ENCODE measurements at regions not wholly inside any gene's neighbourhood (a gene's known extent, or its start where the extent isn't known, plus 50 kb on each side); places are given as distances from the start of the nearest gene placed in this dataset.

DNA sequence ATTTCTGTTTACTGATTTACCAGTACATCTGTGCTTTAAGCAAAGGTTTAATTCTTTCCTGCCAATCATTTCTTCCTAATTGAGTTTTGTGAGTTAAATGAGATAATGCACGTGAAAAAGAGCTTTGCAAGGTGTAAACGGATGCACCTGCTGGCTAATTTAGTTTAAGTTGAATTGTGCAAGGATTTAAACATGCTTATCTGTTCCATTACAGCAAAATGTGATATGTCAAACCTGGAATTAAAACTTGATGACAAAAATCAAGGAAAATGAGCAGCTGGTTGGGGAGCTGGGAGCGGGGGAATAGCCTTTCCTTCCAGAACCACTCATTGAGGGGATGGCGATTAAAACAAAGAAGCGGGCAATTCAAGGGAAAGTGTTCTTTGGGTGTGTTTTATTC is 155.0 kb upstream of the CTTNBP2 start:
- DNase-seq = no peak

DNA sequence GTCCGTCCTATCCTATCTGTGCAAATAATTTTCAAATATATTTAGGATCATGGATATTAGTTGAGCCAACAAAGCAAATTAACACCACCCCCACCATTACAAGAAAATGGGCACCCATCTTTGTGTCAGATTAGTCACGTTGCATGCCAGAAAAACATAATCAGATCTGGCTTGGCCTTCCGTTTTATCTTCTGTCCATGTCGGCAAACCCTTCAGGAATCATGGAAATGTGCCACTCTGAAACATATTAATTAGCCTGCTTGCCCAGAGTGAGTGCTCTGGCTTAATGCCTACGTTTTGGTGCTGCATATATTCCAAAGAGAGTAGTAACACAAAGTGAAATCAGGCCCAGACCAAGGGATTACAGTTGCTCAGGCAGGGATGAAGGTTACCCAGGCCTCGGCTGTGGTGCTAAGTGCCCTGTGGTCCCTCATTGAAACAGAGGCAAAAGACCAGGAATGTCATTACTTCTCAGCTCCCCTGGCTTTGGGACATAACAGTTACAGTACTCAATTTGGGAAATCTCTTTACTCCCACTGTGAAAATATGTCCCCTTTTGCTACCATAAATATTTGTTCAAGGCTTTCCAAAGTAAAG is 154.0 kb upstream of the LSM8 start:
- no peak for DNase-seq

DNA sequence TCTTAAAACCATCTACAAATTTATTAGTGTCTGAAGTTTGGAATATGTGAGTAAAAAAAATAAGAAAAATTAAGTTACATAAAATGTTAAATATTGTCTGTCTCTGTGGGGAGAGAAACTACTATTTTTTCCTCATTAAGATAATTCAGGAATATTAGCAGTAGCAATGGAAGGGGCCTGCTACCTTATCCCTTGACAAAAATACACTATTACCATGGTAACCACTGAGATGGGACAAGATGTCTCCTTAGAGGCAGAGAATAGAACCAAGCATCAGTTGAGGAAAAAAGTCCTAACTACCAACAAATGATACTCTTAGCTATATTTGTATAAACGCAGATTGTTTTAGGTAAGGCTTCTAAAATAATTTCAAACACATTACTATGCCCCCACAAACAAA is 150.7 kb upstream of the LSM8 start:
- DNase-seq = no peak

DNA sequence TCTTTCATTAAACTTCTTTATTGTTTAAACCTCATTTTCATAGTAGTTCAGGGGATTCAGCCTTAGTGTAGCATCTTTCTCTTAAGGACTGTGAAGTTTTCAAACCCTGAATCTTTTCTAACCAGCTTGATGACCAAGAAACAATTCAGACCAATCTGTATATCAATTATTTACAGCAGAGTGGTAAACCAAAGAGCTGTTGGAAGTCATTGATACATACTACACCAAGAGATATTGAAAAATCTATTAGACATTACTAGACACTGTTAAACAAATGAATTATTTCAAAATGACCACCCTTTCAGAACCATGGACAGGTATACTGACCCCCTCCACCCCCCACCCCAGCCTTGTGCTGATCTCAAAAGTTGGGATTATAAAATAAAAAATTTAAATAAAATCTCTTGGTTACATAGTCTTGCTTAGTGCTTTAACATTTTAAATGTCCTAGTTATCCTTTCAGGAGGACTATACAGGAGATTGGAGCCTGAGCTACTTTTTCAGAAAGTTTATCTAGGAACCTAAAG is 143.9 kb upstream of the LSM8 start:
- DNase-seq = no peak

DNA sequence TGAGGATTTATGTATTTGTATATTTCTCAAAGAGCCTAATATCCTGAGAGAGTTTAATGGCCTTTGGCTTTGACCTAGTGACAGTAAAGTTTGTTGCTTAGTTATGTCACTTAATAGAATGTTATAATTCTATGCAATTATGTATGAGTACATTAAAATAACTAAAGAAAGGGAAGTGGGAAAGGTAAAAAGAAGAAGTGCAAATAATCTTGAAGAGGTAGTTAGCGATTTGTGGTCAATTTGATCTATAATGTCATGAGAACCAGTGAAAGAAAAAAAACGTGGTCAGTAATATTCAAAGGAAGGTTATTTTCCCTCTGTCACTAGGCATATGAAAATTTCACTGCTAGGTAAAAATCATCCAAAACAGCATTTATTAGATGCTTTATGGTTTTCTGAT is 143.4 kb upstream of the LSM8 start:
- DNase-seq = no peak

DNA sequence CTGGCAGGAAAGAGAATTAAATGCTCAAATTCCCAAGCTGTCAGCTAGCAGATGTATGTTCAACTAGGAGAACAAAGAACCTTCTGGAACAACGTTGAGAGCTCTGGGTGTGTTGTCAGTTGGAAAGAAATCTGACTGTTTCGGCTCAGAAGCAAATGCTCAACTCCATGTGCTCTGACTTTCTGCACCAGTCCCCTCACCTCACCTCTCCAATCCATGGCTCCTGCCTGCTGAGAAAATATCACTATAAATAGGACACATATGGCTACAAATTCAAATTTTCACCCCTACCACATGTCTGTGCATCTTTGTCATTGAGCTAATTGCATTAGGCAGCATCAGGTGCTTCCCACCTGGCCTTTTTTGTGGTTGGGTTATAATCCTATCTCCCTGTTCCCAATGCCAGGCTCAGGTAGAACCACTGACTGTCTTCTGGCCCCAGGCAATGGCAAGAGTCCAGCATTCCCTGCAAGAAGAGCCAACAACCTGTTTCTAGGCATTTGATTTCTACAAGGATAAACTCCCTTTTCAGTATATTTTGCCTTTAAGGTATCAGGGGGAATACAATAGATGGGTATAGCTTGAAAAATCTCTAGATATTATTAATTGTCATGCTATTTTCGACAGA is 142.6 kb upstream of the LSM8 start:
- no peak for DNase-seq

DNA sequence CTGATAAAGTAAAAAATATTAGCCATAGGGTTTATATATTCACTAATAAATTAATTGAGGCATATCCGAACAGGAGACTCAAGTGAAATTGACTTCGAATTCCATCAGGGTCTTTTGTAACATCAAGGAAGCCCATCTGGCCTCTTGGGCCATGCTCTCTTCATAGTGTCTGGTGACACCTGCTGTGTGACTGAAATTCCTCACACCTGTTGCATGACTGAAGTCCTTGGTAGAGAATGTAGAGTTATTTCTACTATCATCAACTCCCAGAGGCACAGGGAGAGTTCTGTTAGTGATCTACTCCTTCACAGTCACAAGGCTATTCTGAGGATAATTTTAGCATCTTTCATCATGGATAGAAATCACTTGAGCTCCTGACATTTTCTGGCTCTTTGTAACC is 138.3 kb upstream of the LSM8 start:
- DNase-seq = no peak

DNA sequence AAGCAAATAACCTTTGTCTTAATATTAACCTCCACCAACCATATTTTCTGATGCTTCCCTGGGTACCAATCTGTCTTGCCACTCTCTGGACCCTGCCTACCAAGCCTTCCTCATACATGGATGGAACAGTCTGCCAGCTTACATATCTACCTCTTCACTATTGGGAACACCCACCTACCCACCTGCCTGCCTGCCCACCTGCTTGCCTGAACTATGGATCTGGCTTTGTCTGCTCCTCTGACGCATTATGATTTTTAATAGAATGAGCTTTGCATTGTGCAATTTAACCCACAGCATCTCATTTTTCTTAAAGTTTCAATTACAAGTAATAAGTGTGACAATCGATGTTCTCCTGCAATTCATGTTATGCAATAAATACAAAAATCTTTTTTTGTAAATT is 137.9 kb upstream of the LSM8 start:
- DNase-seq = no peak

DNA sequence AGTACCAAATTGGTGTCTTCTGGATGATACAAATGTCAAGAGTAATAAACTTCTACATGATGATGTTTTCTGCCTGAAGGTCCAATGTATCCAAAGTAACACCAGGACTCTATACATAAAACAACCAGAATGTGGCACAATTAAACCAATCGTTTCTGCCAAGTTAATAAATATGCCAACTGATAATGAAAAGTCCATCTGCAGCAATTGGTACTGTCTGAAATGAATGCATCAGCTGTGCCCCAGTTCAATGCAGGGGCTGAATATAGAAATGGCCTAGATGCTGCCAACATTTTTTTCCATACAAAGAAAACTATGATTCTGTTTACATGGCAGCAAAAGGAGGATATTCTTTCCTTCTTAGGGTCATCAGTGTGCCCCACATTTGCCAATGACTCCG is 137.2 kb upstream of the LSM8 start:
- no peak for DNase-seq

DNA sequence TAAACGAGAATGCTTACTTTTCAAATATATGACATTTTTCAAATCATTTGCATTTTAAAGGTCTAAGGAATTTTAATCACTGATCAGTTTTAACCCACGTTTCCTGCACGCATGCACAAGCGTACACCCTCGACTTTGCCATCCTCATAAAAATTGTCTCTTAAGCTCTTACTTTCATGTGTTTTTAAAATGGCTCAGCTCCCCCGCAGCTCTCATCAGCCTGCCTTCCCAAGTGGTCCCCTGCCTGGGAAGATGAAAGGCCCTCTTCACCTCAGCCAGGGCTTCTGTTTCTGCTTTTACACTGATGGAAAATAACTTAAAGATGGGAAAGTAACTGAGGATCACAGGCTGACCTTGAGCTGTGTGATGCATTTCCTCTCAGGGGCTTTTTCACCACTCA is 131.6 kb upstream of the LSM8 start:
- DNase-seq = no peak

DNA sequence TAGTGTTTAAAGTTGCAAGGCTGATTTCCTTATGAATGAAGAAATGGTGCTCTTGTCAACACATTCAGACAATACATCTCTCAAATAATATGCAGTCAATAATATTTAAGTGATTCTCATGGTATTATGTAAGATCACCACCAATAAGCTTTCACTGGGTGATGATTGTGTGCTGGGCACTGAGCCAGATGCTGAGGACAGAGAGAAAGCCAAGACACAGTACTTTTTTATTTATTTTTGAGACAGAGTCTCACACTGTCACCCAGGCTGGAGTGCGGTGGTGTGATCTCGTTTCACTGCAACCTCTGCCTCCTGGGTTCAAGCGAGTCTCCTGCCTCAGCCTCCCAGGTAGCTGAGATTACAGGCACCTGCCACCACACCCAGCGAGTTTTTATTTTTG is 130.6 kb upstream of the LSM8 start:
- no peak for DNase-seq

DNA sequence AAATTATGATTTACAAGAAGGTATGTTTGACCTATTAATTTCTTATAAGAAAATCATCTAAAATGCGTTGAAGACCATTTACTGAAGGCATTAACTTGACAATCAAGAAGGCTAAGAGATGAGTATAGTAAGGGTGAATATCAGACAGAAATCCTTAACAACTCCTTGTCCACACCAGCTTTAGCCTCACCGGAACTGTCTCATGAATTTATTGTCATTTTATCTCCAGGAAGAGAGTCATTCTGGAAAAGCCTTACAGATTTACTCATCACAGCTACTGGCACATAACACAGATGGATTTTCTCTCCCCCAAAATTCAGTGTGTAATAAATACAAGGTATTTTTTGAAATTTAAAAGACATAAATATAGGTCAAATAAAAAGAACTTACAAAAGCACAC is 129.4 kb upstream of the LSM8 start:
- DNase-seq = no peak

DNA sequence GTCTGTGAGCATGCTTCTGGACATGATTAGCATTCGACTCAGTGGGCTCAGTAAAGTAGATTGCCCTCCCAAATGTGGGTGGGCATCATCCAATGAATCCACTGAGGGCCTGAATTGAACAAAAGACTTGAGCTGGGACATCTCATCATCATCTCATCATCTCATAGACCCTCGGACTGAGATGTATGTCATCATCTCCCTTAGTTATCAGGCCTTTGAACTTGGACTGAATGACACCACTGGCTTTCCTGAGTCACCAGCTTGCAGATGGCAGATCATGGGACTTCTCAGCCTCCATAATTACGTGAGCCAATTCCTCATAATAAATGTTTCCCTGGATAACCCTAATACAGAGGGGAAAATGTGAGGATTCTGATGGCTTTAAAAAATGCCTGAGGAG is 128.3 kb upstream of the LSM8 start:
- no peak for DNase-seq

DNA sequence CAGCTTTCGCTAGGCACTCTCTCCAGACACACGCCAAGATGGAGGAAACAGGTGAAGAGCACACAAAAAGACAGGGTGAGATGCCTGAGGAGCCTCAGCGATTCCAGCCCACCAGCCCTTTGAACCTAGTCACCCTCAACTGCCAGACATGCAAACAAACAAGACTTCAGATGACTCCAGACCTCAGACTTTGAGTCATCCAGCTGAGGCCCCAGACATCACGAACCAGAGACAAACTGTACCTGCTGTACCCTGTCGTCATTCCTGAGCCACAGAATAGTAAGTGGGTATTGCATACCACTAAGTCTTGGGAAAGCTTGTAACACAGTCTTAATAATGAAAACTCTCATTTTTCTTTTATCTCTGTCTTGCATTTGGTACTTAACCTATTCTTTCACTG is 126.6 kb upstream of the LSM8 start:
- no peak for DNase-seq

DNA sequence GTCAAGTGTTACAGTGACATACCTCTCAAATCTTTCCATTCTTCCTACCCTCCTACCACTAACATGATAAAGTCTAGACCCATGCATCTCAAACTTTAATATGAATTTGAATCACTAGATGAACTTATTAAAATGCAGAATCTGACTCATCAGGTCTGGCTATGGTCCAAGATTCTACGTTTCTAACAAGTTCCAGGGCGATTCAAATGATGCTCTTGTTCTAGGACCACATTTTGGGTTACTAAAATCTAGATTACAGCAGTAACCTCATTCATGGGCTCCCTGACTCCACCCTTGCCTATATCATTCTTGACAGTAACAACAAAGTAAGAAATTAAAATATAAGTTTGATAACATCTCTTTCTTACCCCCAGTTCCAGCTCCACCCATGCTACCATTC is 124.8 kb upstream of the LSM8 start:
- no peak for DNase-seq

DNA sequence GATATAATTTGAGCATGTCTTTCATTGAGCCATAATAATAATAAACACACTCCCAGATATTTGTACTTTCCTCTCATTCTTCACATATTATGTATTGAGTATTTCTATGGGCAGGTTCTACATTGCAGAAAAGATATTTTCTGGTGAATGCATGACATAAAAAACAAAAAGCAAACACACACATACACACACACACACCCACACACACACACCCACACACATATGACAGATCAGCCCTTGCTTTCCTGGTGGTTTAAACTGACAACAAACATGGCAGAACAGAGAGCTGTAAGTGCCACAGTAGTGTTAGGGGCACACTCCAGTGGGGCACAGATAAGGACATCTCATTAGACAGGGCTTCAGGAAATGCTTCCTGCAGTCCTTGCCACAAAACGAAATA is 123.3 kb upstream of the LSM8 start:
- no peak for DNase-seq

DNA sequence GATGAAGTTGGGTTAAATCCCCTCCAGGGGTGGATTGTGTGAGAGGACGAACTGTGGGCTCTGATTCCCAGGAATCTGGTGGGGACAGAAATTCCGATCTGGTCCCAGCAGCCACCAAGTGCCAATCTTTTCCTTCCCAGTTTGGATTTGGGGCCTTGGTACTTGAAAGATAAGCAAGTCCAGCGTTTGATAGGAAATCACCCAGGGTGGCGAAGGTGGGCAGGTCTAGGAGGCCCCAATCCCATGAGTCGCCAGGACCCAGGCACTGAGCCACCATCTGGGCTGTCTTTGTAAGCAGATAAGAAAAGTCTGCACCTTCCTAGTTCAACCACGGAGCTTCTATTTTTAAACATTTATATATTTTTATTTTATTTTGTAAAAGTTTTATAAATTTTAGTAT is 122.6 kb upstream of the LSM8 start:
- no peak for DNase-seq

DNA sequence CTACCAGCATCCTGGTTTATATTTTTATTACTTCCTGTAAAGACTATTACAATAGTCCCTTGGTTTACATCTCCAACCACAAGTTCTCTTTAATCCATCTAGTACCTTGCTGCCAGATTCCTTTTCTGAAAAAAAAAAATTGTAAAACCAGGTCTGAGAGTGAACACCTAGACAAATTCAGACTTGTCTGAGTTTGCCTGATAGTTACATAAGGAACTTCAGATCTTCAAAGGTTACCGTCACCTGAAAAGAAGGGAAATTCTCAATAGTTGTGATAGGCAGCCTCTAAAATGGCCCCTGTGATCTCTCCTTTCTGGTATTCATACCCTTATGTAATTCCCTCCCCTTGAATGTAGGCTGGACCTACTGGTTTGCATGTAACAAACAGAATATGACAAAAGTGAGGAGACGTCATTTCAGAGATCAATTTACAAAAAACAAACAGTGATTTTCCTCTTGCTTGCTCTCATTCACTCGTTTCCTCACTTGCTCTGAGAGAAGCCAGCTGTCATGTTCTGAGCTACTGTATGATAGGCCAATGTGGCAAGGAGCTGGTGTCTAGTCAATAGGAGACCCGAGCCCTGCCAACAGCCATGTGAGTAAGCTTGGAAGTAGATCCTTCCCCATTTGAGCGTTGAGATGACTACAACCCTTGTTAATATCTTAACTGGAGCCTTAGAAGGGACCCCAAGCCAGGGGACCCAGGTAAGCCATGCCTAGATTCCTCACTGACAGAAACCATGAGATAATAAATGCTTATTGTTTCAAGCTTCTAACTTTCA is 110.9 kb upstream of the LSM8 start:
- DNase-seq = no peak

DNA sequence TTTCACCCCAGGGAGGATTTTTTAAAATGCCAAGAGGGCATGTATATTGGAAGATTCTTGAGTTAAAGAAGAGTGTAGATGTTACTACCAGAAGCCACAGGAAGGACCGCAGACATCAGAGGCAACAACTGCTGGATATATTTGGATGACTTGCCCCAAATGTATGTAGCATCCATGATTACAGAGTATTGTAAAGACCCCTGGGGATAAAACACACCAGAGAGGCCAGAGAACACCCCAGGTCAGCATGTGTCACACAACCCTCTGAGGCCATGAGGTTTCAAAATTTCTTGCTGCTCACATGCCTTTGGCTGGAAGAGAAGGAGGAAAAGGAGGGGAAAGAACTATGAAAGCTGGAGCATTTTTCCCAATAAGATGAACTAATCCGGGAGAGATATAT is 108.0 kb upstream of the LSM8 start:
- DNase-seq = no peak

DNA sequence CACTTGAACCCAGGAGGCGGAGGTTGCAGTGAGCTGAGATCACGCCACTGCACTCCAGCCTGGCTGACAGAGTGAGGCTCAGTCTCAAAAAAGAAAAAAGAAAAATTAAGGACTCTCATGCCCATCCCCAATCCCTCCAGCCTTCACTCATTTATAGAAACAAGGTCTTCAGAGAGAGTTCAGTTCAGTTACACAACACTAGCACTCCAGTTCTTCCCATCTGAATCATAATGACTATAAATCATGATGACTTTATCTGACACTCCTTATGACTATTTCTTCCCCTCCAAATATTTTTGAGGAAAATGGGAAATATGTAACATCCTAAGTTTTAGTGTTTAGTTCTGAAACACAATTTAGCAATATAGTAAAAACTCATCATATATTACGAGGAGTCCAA is 107.4 kb upstream of the LSM8 start:
- no peak for DNase-seq

DNA sequence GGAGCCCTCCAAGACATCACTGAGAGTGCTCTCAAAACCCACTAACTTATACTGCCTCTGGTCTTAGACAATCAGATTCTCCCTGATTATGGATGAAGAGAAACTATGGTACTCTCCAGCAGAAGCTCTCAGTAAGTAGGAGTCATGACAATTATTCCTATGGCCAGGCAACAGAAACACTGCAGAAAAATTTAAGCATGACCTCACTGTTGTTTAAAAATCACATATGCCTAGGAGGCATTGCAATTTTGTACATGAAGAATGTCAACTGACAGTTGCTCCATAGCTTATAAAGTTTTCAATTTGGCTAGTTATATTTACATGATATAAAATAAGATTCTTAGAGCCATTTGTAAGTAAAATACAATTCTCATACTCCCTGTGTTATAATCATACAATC is 105.9 kb upstream of the LSM8 start:
- no peak for DNase-seq

DNA sequence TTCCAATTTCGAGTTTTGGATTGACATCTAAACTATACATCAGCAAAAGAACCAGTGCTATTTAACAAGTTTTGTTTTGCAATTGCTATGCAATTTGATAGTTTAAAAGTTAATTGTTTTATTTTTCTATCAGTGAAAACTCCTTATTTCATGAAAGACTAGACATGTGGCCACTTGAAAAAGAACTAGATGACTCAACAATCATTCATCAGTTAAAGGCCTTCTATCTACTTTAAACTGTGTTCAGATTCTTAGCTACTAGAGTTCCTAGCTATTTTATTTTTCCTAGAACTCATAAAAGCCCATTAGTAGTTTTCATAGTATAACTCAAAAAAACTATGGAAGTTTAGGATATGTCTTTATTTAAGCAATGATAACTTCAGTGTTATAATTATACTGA is 104.6 kb upstream of the LSM8 start:
- no peak for DNase-seq

DNA sequence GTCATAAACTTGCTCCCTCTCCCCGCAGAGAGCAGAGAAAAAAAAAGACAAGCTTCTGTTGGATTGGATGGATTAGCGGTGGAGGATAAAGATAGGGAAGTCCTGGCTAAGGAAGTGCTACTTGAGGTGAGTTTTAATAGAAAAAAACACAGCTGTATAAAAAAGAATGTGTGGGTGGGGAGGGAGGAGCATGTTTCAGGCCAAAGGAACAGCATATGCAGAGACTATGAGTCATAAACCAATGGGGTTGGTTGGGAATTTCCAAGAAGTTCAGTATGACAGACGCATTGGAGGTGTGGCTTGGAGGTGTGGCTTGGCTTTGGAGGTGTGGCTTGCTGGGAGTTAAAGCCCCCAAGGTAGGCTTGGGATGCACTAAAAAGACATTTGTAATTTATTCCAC is 103.0 kb upstream of the LSM8 start:
- no peak for DNase-seq

DNA sequence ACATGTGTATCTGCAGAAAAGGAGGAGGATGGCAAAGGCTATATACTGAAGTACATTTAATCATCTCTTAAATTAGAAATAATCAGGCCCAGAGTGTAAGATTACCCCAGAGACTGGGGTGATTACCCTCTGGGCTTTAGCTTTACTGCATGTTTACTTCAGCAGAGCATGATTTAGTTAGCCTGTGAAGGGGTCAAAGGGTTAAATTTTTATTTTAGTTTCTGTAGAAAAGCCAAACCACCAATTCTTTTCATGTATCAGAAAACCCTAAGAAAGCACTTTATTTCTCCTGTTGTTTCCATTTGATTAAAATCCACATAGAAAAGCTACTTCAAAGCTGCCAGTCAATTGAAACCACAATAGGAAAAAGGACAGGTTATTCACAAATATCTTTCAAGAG is 101.5 kb upstream of the LSM8 start:
- no peak for DNase-seq

DNA sequence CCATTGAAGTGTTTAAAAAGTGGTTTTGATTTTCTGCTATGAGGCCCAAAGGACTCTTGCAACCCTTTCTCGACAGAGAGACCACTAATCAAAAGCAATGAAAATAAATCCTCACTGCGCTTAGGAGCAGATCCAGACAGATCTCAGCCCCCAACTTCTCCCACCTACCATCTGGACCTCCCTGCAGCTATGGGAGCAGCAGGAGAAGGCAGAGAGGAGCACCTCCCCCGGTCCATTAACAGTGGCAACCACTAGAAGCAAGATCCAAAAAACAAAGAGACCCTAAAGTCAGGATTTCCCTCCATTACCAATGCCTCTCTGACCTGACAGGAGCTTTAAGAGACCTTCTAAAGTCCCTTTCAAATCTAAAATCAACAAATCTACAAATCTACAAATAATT is 99.0 kb upstream of the LSM8 start:
- DNase-seq = no peak

All from DMS79 (cell line).